ENCODE measurements at regions not wholly inside any gene's neighbourhood (a gene's known extent, or its start where the extent isn't known, plus 50 kb on each side); places are given as distances from the start of the nearest gene placed in this dataset.

GRCh38 chr12:125461831-125462230 is 396.6 kb downstream of the AACS start:
- Histone ChIP-seq H3K4me3 (no peak overlapping the region), H3K27ac (no peak overlapping the region), H4K20me1 (ENCODE audit: insufficient read depth) (no peaks in the 10 kb centered on the region), H2AFZ (no peak overlapping the region), H3K79me2 (ENCODE audit: insufficient read depth) (no peaks in the 10 kb centered on the region), H3K27me3 (replicated peaks; ENCODE audit: insufficient read depth) (no peaks in the 10 kb centered on the region), H3F3A (ENCODE audit: insufficient read depth) (no peaks in the 10 kb centered on the region), H3K9ac (no peak overlapping the region), H3K4me2 (ENCODE audit: unreplicated experiment) (no peak overlapping the region), H3K4me1 (ENCODE audit: insufficient read depth) (no peaks in the 10 kb centered on the region), H3K9me3 (ENCODE audit: low read depth) (no peaks in the 10 kb centered on the region), H3K9me2 (ENCODE audit: insufficient read depth) (no peaks in the 10 kb centered on the region), H3K36me3 (ENCODE audit: low read depth) (no peaks in the 10 kb centered on the region)
- in situ Hi-C loops (cut with MboI) = no loop called here
- TF ChIP-seq EZH2 (IDR thresholded peaks at IDR 0.05; ENCODE audit: insufficient read depth, poor library complexity, severe bottlenecking) (no peak), EZH2phosphoT487 (IDR thresholded peaks at IDR 0.05; ENCODE audit: insufficient read depth, low read depth) (no peak)
- WGBS, 2 experiments (ENCODE audit: low coverage in 1 of 2, low lambda C conversion rate in 2 of 2, missing lambda C conversion rate in 2 of 2) = 23 to 25% methylated on average over 5 of the region's 5 CpGs
- no peak for DNase-seq

GRCh38 chr12:125463386-125463785 is 398.2 kb downstream of the AACS start:
- DNase-seq = no peak
- H3K36me3 ChIP-seq (ENCODE audit: low read depth) = no peaks in the 10 kb centered on the region
- H3K9me3 ChIP-seq (ENCODE audit: low read depth) = no peaks in the 10 kb centered on the region
- no peaks in the 10 kb centered on the region for H3K9me2 ChIP-seq (ENCODE audit: insufficient read depth)
- no peak overlapping the region for H3K27ac ChIP-seq
- no peak overlapping the region for H2AFZ ChIP-seq
- TF ChIP-seq EZH2 (IDR thresholded peaks at IDR 0.05; ENCODE audit: insufficient read depth, poor library complexity, severe bottlenecking) (no peak), EZH2phosphoT487 (IDR thresholded peaks at IDR 0.05; ENCODE audit: insufficient read depth, low read depth) (no peak)
- H4K20me1 ChIP-seq (ENCODE audit: insufficient read depth) = no peaks in the 10 kb centered on the region
- no peaks in the 10 kb centered on the region for H3F3A ChIP-seq (ENCODE audit: insufficient read depth)
- 16 to 27% methylated on average over 2 of the region's 2 CpGs for WGBS, 2 experiments (ENCODE audit: low coverage in 1 of 2, low lambda C conversion rate in 2 of 2, missing lambda C conversion rate in 2 of 2)
- no peaks in the 10 kb centered on the region for H3K4me1 ChIP-seq (ENCODE audit: insufficient read depth)
- H3K4me3 ChIP-seq = no peak overlapping the region
- H3K4me2 ChIP-seq (ENCODE audit: unreplicated experiment) = no peak overlapping the region
- H3K9ac ChIP-seq = no peak overlapping the region
- H3K79me2 ChIP-seq (ENCODE audit: insufficient read depth) = no peaks in the 10 kb centered on the region
- no peaks in the 10 kb centered on the region for H3K27me3 ChIP-seq (replicated peaks; ENCODE audit: insufficient read depth)
- in situ Hi-C loops (cut with MboI) = no loop called here

GRCh38 chr12:125467363-125467762 is 402.1 kb downstream of the AACS start:
- no peak for TF ChIP-seq EZH2 (IDR thresholded peaks at IDR 0.05; ENCODE audit: insufficient read depth, poor library complexity, severe bottlenecking)
- no peak for TF ChIP-seq EZH2phosphoT487 (IDR thresholded peaks at IDR 0.05; ENCODE audit: insufficient read depth, low read depth)
- no peaks in the 10 kb centered on the region for H3K9me2 ChIP-seq (ENCODE audit: insufficient read depth)
- H2AFZ ChIP-seq = no peak overlapping the region
- in situ Hi-C loops (cut with MboI) = no loop called here
- H3K4me1 ChIP-seq (ENCODE audit: insufficient read depth) = no peaks in the 10 kb centered on the region
- no peak overlapping the region for H3K4me2 ChIP-seq (ENCODE audit: unreplicated experiment)
- H3K27ac ChIP-seq = no peak overlapping the region
- no peak overlapping the region for H3K9ac ChIP-seq
- no peaks in the 10 kb centered on the region for H4K20me1 ChIP-seq (ENCODE audit: insufficient read depth)
- 14 to 28% methylated on average over 1 of the region's 1 CpG for WGBS, 2 experiments (ENCODE audit: low coverage in 1 of 2, low lambda C conversion rate in 2 of 2, missing lambda C conversion rate in 2 of 2)
- no peak overlapping the region for H3K4me3 ChIP-seq
- no peaks in the 10 kb centered on the region for H3K9me3 ChIP-seq (ENCODE audit: low read depth)
- H3K79me2 ChIP-seq (ENCODE audit: insufficient read depth) = no peaks in the 10 kb centered on the region
- DNase-seq = no peak
- no peaks in the 10 kb centered on the region for H3K36me3 ChIP-seq (ENCODE audit: low read depth)
- H3F3A ChIP-seq (ENCODE audit: insufficient read depth) = no peaks in the 10 kb centered on the region
- H3K27me3 ChIP-seq (replicated peaks; ENCODE audit: insufficient read depth) = no peaks in the 10 kb centered on the region

- in situ Hi-C loops (cut with MboI) = no loop called here
- Histone ChIP-seq H3K4me2 (ENCODE audit: unreplicated experiment) (no peak overlapping the region), H3K4me3 (no peak overlapping the region), H3K9ac (no peak overlapping the region), H3K27me3 (replicated peaks; ENCODE audit: insufficient read depth) (no peaks in the 10 kb centered on the region), H4K20me1 (ENCODE audit: insufficient read depth) (no peaks in the 10 kb centered on the region), H2AFZ (no peak overlapping the region), H3K36me3 (ENCODE audit: low read depth) (no peaks in the 10 kb centered on the region), H3K9me3 (ENCODE audit: low read depth) (no peaks in the 10 kb centered on the region), H3K79me2 (ENCODE audit: insufficient read depth) (no peaks in the 10 kb centered on the region), H3F3A (ENCODE audit: insufficient read depth) (no peaks in the 10 kb centered on the region), H3K9me2 (ENCODE audit: insufficient read depth) (no peaks in the 10 kb centered on the region), H3K4me1 (ENCODE audit: insufficient read depth) (no peaks in the 10 kb centered on the region), H3K27ac (no peak overlapping the region)
- TF ChIP-seq EZH2phosphoT487 (IDR thresholded peaks at IDR 0.05; ENCODE audit: insufficient read depth, low read depth) (no peak), EZH2 (IDR thresholded peaks at IDR 0.05; ENCODE audit: insufficient read depth, poor library complexity, severe bottlenecking) (no peak)
- DNase-seq = no peak
- WGBS, 2 experiments (ENCODE audit: low coverage in 1 of 2, low lambda C conversion rate in 2 of 2, missing lambda C conversion rate in 2 of 2) = 0% methylated on average over 1 of the region's 1 CpG
These were observed 404.4 kb downstream of the AACS start for GRCh38 chr12:125469683-125470082.

Measured in GM23248 (cell line).